ENCODE measurements at regions not wholly inside any gene's neighbourhood (a gene's known extent, or its start where the extent isn't known, plus 50 kb on each side); places are given as distances from the start of the nearest gene placed in this dataset.

GRCh38 chr13:23025864-23026608 lies 154.7 kb upstream of the SGCG start:
- TF ChIP-seq CTCF (IDR thresholded peaks at IDR 0.05) (no peak), POLR2A (IDR thresholded peaks at IDR 0.05) (no peak), EP300 (IDR thresholded peaks at IDR 0.05) (no peak), POLR2AphosphoS5 (IDR thresholded peaks at IDR 0.05) (no peak)

Measured in gastroesophageal sphincter (tissue), 3 donors.